Erythroblast (primary cell): ENCODE measurements at regions not wholly inside any gene's neighbourhood (a gene's known extent, or its start where the extent isn't known, plus 50 kb on each side); places are given as distances from the start of the nearest gene placed in this dataset.

ENCODE experiments used
- GATA1 ChIP-seq: IDR thresholded peaks from 2 replicates; pipeline ENCODE4 v1.6.1; 2011; ENCODE audit warnings: low read depth, mild to moderate bottlenecking, control low read depth, low read length, moderate library complexity
- POLR2A ChIP-seq: IDR thresholded peaks from 2 replicates; pipeline ENCODE4 v1.6.1; 2011; ENCODE audit warnings: mild to moderate bottlenecking, low read length

DNA sequence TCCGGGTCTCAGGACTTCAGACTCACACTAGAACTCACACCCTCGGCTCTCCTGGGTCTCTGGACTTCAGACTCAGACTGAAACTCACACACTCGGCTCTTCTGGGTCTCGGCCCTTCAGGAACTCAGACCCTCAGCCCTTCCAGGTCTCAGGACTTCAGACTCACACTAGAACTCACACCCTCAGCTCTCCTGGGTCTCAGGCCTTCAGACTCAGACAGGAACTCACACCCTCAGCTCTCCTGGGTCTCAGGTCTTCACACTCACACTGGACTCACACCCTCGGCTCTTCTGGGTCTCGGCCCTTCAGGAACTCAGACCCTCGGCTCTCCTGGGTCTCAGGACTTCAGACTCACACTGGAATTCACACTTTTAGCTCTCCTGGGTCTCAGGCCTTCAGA lies 137.3 kb downstream of the CRLF2 start:
- TF ChIP-seq POLR2A (no peak), GATA1 (no peak)
